GM12873 (cell line): ENCODE measurements at regions not wholly inside any gene's neighbourhood (a gene's known extent, or its start where the extent isn't known, plus 50 kb on each side); places are given as distances from the start of the nearest gene placed in this dataset.
A peak's percentile ranks its signal among the peaks of the same experiment; 100 is the strongest.

Source experiments
- CTCF ChIP-seq: IDR thresholded peaks from 2 replicates; pipeline ENCODE4 v1.5.1; 2012; ENCODE audit warnings: low read depth, mild to moderate bottlenecking, moderate library complexity, low read length, control low read depth; ENCODE audit not compliant: insufficient read depth; ENCODE audit errors: missing control alignments

- peak; percentile 8 for TF ChIP-seq CTCF
Measured at GRCh38 chr9:89923961-89924504, 319.2 kb downstream of the GADD45G start.

GRCh38 chr9:89924611-89925010 lies 319.8 kb downstream of the GADD45G start:
- TF ChIP-seq CTCF = no peak

GRCh38 chr9:89926167-89926566 lies 321.4 kb downstream of the GADD45G start:
- no peak for TF ChIP-seq CTCF

GRCh38 chr9:89926691-89927220 lies 321.9 kb downstream of the GADD45G start:
- TF ChIP-seq CTCF = no peak

- TF ChIP-seq CTCF = no peak
Measured at GRCh38 chr9:89928106-89928505, 323.3 kb downstream of the GADD45G start.

- TF ChIP-seq CTCF = no peak
Measured at GRCh38 chr9:89928521-89929275, 323.9 kb downstream of the GADD45G start.

GRCh38 chr9:89929315-89929672 lies 324.5 kb downstream of the GADD45G start:
- no peak for TF ChIP-seq CTCF
